ENCODE measurements at regions not wholly inside any gene's neighbourhood (a gene's known extent, or its start where the extent isn't known, plus 50 kb on each side); places are given as distances from the start of the nearest gene placed in this dataset.
"Not testable (repeated sequence)": the region's sequence is repeated elsewhere in the genome, so short reads cannot be mapped to it uniquely, and the experiment has no call there.

DNA sequence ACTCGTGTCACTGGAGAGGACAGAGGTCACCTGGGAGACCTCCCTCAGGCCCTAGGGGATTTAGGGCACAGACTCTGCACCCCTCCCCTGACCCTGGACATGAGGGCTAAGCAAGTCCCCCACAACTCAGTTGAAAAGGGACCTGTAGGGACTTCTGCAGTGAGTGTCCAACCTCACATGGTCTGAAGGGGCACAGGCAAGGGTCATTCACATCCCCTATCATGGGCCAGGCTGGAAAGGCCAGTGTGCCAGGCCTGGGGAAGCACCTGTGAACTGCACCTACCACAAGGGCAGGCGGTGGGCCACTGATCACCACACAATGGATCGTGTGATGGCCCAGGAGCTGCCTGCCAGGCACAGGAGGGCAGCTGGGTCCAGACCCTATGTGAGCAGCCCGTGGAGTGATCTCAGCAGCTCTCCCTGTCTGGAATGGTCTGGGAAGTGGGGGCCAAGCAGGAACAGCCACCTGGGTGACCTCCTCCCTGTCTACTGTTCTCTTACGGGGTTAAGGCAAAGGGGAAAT is 1502.6 kb upstream of the TPTE start:
- H3K36me3 ChIP-seq; intact Hi-C loops (cut with DNase I); H3K9me3 ChIP-seq; H3K27ac ChIP-seq; H3K27me3 ChIP-seq; H3K4me1 ChIP-seq; DNase-seq; H3K4me3 ChIP-seq (replicated peaks in 1 of 3): not testable (repeated sequence)
- WGBS, 2 donors: 40 to 46% methylated on average over 4 of the region's 5 CpGs

- H3K27me3 ChIP-seq; H3K4me1 ChIP-seq; H3K4me3 ChIP-seq (replicated peaks in 1 of 3); H3K36me3 ChIP-seq; H3K9me3 ChIP-seq; H3K27ac ChIP-seq; DNase-seq; intact Hi-C loops (cut with DNase I): not testable (repeated sequence)
- 33 to 37% methylated on average over 4 of the region's 4 CpGs for WGBS, 2 donors
These were observed 1497.2 kb upstream of the TPTE start for GRCh38 chr21:9024006-9024767.

GRCh38 chr21:9026729-9027416 is 1494.5 kb upstream of the TPTE start:
- intact Hi-C loops (cut with DNase I); H3K9me3 ChIP-seq; H3K27me3 ChIP-seq; H3K4me3 ChIP-seq (replicated peaks in 1 of 3); H3K4me1 ChIP-seq; H3K36me3 ChIP-seq; DNase-seq; H3K27ac ChIP-seq: not testable (repeated sequence)
- WGBS, 2 donors: 31 to 43% methylated on average over 1 of the region's 2 CpGs

GRCh38 chr21:9027417-9027800 is 1494.0 kb upstream of the TPTE start:
- H3K27me3 ChIP-seq; H3K4me1 ChIP-seq; DNase-seq; intact Hi-C loops (cut with DNase I); H3K4me3 ChIP-seq (replicated peaks in 1 of 3); H3K36me3 ChIP-seq; H3K27ac ChIP-seq; H3K9me3 ChIP-seq: not testable (repeated sequence)
- whole genome bisulfite sequencing, 2 donors: 67 to 77% methylated on average over 2 of the region's 2 CpGs

DNA sequence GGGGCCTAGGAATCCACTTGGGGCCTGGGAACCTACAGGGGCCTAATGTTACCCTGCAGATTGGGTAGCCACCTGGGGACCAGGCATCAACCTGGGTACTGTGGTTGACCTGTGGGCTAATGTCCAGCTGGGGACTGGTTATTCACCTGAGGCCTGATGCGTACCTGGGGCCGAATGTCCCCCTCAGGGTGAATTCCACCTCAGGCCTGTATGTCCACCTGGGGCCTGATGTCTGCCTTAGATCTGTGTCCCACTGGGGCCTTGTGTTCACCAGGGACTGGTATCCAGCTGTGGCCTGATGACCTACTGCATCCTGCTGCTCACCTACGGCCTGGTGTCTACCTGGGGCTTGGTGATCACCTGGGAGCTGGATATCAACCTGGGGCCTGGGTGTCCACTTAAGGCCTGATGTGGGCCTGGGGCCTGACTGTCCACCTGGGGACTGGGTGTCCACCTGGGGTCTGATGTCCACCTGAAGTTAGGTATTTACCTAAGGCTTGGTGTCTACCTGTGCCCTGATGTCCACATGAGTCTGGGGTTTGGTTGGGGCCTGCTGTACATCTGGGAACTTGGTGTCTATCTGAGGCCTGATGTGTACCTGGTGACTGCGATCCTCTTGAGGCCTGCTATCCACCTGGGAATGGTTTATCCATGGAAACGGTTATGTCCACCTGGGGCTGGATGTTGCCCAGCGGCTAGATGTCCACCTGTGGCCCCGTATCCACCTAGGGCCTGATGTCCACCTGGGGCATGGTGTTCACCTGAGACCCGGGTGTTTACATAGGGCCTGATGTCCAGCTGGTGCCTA is 1492.6 kb upstream of the TPTE start:
- H3K36me3 ChIP-seq; H3K9me3 ChIP-seq; DNase-seq; intact Hi-C loops (cut with DNase I); H3K27me3 ChIP-seq; H3K4me1 ChIP-seq; H3K27ac ChIP-seq; H3K4me3 ChIP-seq (replicated peaks in 1 of 3): not testable (repeated sequence)
- WGBS, 2 donors: 72 to 81% methylated on average over 8 of the region's 8 CpGs

- not testable (repeated sequence) for DNase-seq
These were observed 1491.2 kb upstream of the TPTE start for GRCh38 chr21:9030141-9030665.

DNA sequence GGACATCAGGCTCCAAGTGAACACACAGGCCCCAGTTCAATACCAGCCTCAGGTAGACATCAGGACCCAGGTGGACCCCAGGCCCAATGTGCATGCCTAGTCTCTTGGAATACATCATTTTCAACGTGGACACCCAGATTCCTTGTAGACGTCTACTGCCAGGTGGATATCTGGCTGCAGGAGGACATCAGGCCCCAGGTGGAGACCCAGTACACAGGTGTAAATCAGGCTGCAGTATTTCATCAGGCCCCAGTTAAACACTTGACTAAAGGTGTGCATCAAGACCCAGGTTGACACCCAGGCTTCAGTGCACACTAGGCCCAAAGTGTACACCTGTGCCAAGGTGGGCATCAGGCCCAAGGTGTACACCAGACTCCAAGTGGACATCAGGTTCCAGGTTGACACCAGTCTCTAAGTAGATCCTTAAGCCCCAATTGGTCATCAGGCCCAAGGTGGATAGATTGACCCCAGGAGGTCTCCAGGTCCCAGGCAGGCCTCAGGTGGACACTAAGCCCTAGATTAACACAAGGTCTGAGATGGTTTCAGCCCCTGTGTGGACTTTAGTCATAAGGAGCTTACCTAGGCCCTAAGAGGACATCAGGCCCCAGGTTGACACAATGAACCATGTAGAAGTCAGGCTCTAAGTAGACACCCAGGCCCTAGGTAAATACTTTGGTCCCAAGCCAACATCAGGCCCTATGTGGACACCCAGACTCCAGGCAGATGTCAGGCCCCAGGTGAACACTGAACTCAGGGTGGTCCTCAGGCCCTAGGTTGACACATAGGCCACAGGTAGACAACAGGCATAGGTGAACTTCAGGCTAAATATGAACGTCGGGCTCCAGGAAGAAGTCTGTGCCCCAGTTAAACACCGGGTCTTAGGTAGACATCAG is 1489.7 kb upstream of the TPTE start:
- H3K27me3 ChIP-seq; intact Hi-C loops (cut with DNase I); H3K27ac ChIP-seq; H3K9me3 ChIP-seq; H3K4me1 ChIP-seq; H3K36me3 ChIP-seq; DNase-seq; H3K4me3 ChIP-seq (replicated peaks in 1 of 3): not testable (repeated sequence)
- 65 to 72% methylated on average over 5 of the region's 5 CpGs for WGBS, 2 donors

More at GRCh38 chr21:9030141-9030665, 1491.2 kb upstream of the TPTE start:
- H3K9me3 ChIP-seq; H3K27me3 ChIP-seq; intact Hi-C loops (cut with DNase I); H3K4me1 ChIP-seq; H3K4me3 ChIP-seq (replicated peaks in 1 of 3); H3K36me3 ChIP-seq; H3K27ac ChIP-seq: not testable (repeated sequence)
- 71 to 83% methylated on average over 1 to 2 of the region's 2 CpGs for WGBS, 2 donors

DNA sequence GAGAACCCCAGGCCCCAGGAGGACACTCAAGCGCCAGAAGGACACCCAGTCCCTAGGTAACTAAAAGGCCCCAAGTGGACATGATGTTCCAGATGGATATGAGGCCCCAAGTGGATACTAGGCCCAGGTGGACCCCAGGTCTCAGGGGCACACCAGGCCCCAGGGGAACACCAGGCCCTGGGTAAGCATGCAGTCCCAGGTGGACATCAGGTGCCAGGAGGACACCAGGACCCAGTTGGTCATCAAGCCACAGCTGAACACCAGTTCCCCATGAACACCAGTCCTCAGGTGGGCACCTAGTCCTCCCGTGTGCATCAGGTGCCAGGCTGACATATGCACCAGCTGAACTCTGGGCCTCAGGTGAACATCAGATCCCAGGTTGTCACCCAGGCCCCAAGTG is 1488.8 kb upstream of the TPTE start:
- DNase-seq; H3K9me3 ChIP-seq; H3K27ac ChIP-seq; H3K27me3 ChIP-seq; intact Hi-C loops (cut with DNase I); H3K4me1 ChIP-seq; H3K36me3 ChIP-seq; H3K4me3 ChIP-seq (replicated peaks in 1 of 3): not testable (repeated sequence)
- no CpG with 5 or more reads among the region's 2 CpGs for WGBS, 2 donors

- DNase-seq; H3K4me1 ChIP-seq; H3K27me3 ChIP-seq; H3K9me3 ChIP-seq; intact Hi-C loops (cut with DNase I); H3K36me3 ChIP-seq; H3K4me3 ChIP-seq (replicated peaks in 1 of 3); H3K27ac ChIP-seq: not testable (repeated sequence)
- 56 to 62% methylated on average over 7 of the region's 8 CpGs for WGBS, 2 donors
These were observed 1488.1 kb upstream of the TPTE start for GRCh38 chr21:9033295-9033694.

DNA sequence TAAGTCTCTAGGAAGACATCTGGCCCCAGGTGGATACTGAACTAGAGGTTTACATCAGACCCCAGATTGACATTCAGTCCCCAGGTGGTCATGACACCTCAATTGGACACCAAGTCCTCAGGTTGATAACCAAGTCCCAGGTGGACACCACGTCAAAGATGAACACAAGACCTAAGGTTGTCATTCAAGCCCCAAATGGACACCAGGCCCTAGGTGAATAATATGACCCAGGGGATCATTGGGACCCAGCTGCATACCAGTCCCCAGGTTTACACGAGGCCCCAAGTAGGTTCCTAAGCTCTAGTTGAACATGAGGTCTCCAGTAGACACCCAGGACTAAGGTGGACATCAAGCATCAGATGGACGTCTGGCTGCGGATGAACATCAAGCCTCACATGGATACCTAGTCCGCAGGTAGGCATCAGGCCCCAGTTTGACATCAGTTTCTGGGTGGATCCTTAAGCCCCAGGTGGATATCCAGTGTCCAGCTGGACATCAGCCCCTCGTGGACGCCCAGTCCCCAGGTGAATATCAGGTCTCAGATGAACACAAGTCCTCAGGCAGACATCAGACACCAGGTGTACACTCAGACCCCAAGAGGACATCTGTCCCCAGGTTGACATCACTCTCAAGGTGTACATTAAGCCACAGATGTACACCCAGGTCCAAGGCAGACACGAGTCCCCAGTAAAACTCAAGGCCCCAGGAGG is 1486.7 kb upstream of the TPTE start:
- DNase-seq; H3K27ac ChIP-seq; H3K36me3 ChIP-seq; intact Hi-C loops (cut with DNase I); H3K4me3 ChIP-seq (replicated peaks in 1 of 3); H3K4me1 ChIP-seq; H3K27me3 ChIP-seq; H3K9me3 ChIP-seq: not testable (repeated sequence)
- 65 to 75% methylated on average over 4 of the region's 8 CpGs for WGBS, 2 donors

DNA sequence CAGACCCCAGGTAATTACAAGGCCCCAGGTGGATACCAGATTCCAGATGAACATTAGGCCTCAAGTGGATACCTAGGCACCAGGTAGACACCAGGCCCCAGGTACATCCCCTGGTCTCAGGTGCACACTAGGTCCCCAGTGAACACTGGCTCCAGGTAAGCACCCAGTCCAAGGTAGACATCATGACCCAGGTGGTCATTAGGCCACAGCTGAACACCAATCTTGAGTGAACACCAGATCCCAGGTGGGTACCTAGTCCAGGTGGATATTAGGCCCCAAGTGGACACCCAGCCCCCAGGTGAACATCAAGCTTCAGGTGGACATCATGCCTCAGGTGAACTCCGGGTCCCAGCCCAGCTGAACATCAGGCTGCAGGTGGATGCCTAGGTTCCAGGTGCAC is 1486.2 kb upstream of the TPTE start:
- WGBS, 2 donors: 86% methylated on average over 1 of the region's 1 CpG; no CpG with 5 or more reads in 1 of the 2 donors
- H3K36me3 ChIP-seq; H3K27ac ChIP-seq; H3K4me3 ChIP-seq (replicated peaks in 1 of 3); H3K27me3 ChIP-seq; H3K9me3 ChIP-seq; DNase-seq; intact Hi-C loops (cut with DNase I); H3K4me1 ChIP-seq: not testable (repeated sequence)

All from thyroid gland (tissue), 4 donors.